Vagina (tissue), 2 donors: ENCODE measurements at regions not wholly inside any gene's neighbourhood (a gene's known extent, or its start where the extent isn't known, plus 50 kb on each side); places are given as distances from the start of the nearest gene placed in this dataset.

Experiments used
- DNase-seq, 2 donors: peaks; one replicate each; pipeline ENCODE4 v3.0.0-alpha.2; 2017; ENCODE audit errors: extremely low spot score in 2 of 2
- H3K27ac ChIP-seq: fragments of 200-600 bp; sonication (generic); one replicate; pipeline ENCODE4 v1.5.1; 2019
- H3K27me3 ChIP-seq: fragments of 200-600 bp; sonication (generic); one replicate; pipeline ENCODE4 v1.5.1; 2019
- H3K36me3 ChIP-seq, 2 donors: fragments of 200-600 bp; sonication (generic); one replicate each; pipeline ENCODE4 v1.5.1; 2017 to 2019
- H3K4me1 ChIP-seq: fragments of 200-600 bp; sonication (generic); one replicate; pipeline ENCODE4 v1.5.1; 2019
- H3K4me3 ChIP-seq, 2 donors: fragments of 200-600 bp; sonication (generic); 1 replicate in 1 of 2; 2 replicates in 1 of 2; pipeline ENCODE4 v1.5.1; 2016 to 2019
- H3K9me3 ChIP-seq: fragments of 200-600 bp; sonication (generic); one replicate; pipeline ENCODE4 v1.5.1; 2019
- CTCF ChIP-seq, 3 experiments: fragments of 450-650 bp in 2 of 3; fragments of 200-600 bp in 1 of 3; sonication (generic) in 1 of 3; IDR thresholded peaks; one replicate each; pipeline ENCODE4 v1.5.1; 2017 to 2019; ENCODE audit warnings: antibody characterized with exemption in 3 of 3, mild to moderate bottlenecking in 2 of 3, moderate library complexity in 2 of 3
- POLR2A ChIP-seq, 2 donors: fragments of 450-650 bp; IDR thresholded peaks; one replicate each; pipeline ENCODE4 v1.6.1; 2017; ENCODE audit warnings: antibody characterized with exemption in 2 of 2, mild to moderate bottlenecking in 2 of 2, moderate library complexity in 2 of 2
- POLR2AphosphoS5 ChIP-seq, 2 donors: sonication (generic); formaldehyde crosslinking; IDR thresholded peaks; one replicate each; pipeline ENCODE4 v1.9.0; 2017; ENCODE audit warnings: antibody characterized with exemption in 2 of 2, mild to moderate bottlenecking in 2 of 2, low read depth in 1 of 2; ENCODE audit not compliant: insufficient read depth in 1 of 2
- intact Hi-C: fragments of 100-400 bp; cut with DNase I; formaldehyde crosslinking; loops from one replicate; pipeline ENCODE4 v1.15.1; 2023

- Histone ChIP-seq H3K4me3 (no peak overlapping the region), H3K36me3 (no peaks in the 10 kb centered on the region), H3K27me3 (no peaks in the 10 kb centered on the region), H3K27ac (no peak overlapping the region), H3K4me1 (peaks cover 7% of the 10 kb centered on the region), H3K9me3 (no peaks in the 10 kb centered on the region)
- DNase-seq = no peak
- intact Hi-C loops = no loop called here
- no peak for TF ChIP-seq CTCF (IDR thresholded peaks at IDR 0.05)
- no peak for TF ChIP-seq POLR2A (IDR thresholded peaks at IDR 0.05)
Observed at GRCh38 chr10:36488579-36488978, 636.8 kb upstream of the ANKRD30A start.

DNA sequence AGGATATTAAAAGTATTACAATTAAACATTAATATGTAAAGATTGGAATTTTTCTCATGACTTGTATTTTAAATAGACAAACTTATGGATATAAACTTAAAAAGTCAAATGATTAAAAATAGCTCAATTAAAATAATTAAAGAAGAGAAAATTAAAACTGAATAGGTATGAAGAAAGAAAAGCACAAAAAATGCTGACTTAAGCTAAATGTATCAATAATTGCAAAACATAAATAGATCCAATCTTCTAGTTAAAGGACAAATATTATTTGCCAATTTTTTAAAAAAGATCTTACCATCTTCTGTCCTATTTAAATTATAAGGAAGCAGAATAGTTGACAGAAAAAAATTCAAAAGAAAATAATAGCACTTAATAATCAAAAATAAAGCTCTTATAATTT, 646.3 kb upstream of the ANKRD30A start:
- Histone ChIP-seq H3K36me3 (no peaks in the 10 kb centered on the region), H3K27me3 (no peaks in the 10 kb centered on the region), H3K4me3 (no peak overlapping the region), H3K9me3 (no peaks in the 10 kb centered on the region), H3K4me1 (no peaks in the 10 kb centered on the region), H3K27ac (no peak overlapping the region)
- no peak for DNase-seq
- intact Hi-C loops = no loop called here
- no peak for TF ChIP-seq POLR2A (IDR thresholded peaks at IDR 0.05)
- TF ChIP-seq POLR2AphosphoS5 (IDR thresholded peaks at IDR 0.05; ENCODE audit: insufficient read depth in 1 of 2, low read depth in 1 of 2) = no peak
- no peak for TF ChIP-seq CTCF (IDR thresholded peaks at IDR 0.05)

GRCh38 chr10:36476399-36476798, 649.0 kb upstream of the ANKRD30A start:
- Histone ChIP-seq H3K36me3 (no peaks in the 10 kb centered on the region), H3K27ac (no peak overlapping the region), H3K4me3 (no peak overlapping the region), H3K9me3 (no peaks in the 10 kb centered on the region), H3K27me3 (no peaks in the 10 kb centered on the region), H3K4me1 (no peaks in the 10 kb centered on the region)
- intact Hi-C loops = no loop called here
- no peak for TF ChIP-seq POLR2A (IDR thresholded peaks at IDR 0.05)
- TF ChIP-seq POLR2AphosphoS5 (IDR thresholded peaks at IDR 0.05; ENCODE audit: insufficient read depth in 1 of 2, low read depth in 1 of 2) = no peak
- no peak for TF ChIP-seq CTCF (IDR thresholded peaks at IDR 0.05)
- no peak for DNase-seq

- Histone ChIP-seq H3K27ac (no peak overlapping the region), H3K36me3 (no peaks in the 10 kb centered on the region), H3K27me3 (no peaks in the 10 kb centered on the region), H3K4me3 (no peak overlapping the region), H3K9me3 (no peaks in the 10 kb centered on the region), H3K4me1 (no peaks in the 10 kb centered on the region)
- DNase-seq = no peak
- intact Hi-C loops = no loop called here
- TF ChIP-seq CTCF (IDR thresholded peaks at IDR 0.05) (no peak), POLR2A (IDR thresholded peaks at IDR 0.05) (no peak), POLR2AphosphoS5 (IDR thresholded peaks at IDR 0.05; ENCODE audit: insufficient read depth in 1 of 2, low read depth in 1 of 2) (no peak)
Observed at GRCh38 chr10:36475746-36476145, 649.7 kb upstream of the ANKRD30A start.

DNA sequence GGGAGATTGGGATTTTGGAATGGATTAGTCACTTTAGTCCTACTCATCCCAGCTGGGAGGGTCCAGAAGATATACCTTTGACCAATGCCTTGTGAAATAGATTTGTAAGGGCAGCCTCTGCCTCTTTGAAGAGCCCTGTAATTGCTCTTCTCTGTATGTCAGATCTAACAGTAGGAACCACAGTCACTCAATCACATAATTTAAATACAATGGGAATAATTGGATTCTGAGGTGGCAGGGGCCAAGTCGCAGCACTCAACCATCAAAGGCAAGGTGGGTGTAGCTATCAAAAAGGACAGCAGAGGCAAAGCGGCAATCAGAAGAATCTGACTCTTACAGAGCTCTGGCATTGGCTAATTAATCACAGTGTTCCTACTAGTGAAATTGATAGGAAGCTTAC, 650.9 kb upstream of the ANKRD30A start:
- Histone ChIP-seq H3K27ac (no peak overlapping the region), H3K36me3 (no peaks in the 10 kb centered on the region), H3K4me3 (no peak overlapping the region), H3K27me3 (no peaks in the 10 kb centered on the region), H3K9me3 (no peaks in the 10 kb centered on the region), H3K4me1 (no peaks in the 10 kb centered on the region)
- no peak for TF ChIP-seq CTCF (IDR thresholded peaks at IDR 0.05)
- no peak for TF ChIP-seq POLR2A (IDR thresholded peaks at IDR 0.05)
- no peak for TF ChIP-seq POLR2AphosphoS5 (IDR thresholded peaks at IDR 0.05; ENCODE audit: insufficient read depth in 1 of 2, low read depth in 1 of 2)
- intact Hi-C loops = no loop called here
- DNase-seq = no peak
